ENCODE measurements at regions not wholly inside any gene's neighbourhood (a gene's known extent, or its start where the extent isn't known, plus 50 kb on each side); places are given as distances from the start of the nearest gene placed in this dataset.

DNA sequence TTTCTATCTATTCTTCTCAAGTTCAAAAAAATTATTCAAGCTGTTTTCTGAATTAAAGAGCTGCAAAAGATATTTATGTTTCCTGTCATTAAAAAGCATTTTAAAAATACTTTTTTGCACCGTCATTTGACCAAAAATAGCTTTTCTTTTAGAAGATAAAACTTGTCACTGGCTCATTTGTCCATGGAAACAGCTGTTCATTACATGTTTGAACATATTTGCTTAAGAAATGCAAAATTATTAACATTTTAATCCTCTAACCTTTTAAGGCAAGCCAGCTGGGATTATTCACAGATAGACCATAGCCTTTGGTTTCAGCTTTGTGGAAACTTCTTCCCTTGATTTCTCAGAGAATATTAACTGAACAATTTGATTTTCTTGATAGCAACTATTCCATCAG is 393.9 kb downstream of the TUSC1 start:
- TF ChIP-seq, protein P1, sequence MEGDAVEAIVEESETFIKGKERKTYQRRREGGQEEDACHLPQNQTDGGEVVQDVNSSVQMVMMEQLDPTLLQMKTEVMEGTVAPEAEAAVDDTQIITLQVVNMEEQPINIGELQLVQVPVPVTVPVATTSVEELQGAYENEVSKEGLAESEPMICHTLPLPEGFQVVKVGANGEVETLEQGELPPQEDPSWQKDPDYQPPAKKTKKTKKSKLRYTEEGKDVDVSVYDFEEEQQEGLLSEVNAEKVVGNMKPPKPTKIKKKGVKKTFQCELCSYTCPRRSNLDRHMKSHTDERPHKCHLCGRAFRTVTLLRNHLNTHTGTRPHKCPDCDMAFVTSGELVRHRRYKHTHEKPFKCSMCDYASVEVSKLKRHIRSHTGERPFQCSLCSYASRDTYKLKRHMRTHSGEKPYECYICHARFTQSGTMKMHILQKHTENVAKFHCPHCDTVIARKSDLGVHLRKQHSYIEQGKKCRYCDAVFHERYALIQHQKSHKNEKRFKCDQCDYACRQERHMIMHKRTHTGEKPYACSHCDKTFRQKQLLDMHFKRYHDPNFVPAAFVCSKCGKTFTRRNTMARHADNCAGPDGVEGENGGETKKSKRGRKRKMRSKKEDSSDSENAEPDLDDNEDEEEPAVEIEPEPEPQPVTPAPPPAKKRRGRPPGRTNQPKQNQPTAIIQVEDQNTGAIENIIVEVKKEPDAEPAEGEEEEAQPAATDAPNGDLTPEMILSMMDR (IDR thresholded peaks at IDR 0.05) = no peak
- DNase-seq (ENCODE audit: low spot score in 2 of 2) = no peak
- no peaks in the 10 kb centered on the region for H3K9me3 ChIP-seq
- H3K36me3 ChIP-seq = no peaks in the 10 kb centered on the region
- intact Hi-C loops (cut with DNase I) = no loop called here
- H3K4me1 ChIP-seq = no peaks in the 10 kb centered on the region
- no peak overlapping the region for H3K4me3 ChIP-seq
- no peak overlapping the region for H3K27ac ChIP-seq
- no peaks in the 10 kb centered on the region for H3K27me3 ChIP-seq

DNA sequence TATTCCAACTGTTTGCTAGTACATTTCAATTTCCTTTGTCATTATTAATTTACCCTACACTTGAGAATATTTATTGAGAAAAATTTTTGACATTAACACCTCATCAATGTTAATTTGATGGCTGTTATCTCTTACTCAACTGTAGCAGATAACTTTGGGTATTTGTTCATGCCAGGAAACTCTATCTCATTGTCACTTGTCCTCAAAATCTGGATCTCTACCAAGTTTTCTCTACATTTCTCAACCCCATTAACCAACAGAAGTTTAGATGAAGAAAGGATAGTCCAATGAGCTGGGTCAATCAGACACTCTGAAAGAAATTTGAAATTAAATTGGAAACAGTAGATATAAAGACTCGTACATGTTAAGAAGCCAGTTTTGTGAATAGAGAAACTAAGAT is 395.3 kb downstream of the TUSC1 start:
- Histone ChIP-seq H3K4me1 (no peaks in the 10 kb centered on the region), H3K4me3 (no peak overlapping the region), H3K9me3 (no peaks in the 10 kb centered on the region), H3K36me3 (no peaks in the 10 kb centered on the region), H3K27me3 (no peaks in the 10 kb centered on the region), H3K27ac (no peak overlapping the region)
- TF ChIP-seq, protein P1 (IDR thresholded peaks at IDR 0.05) = no peak
- no peak for DNase-seq (ENCODE audit: low spot score in 2 of 2)
- intact Hi-C loops (cut with DNase I) = no loop called here

DNA sequence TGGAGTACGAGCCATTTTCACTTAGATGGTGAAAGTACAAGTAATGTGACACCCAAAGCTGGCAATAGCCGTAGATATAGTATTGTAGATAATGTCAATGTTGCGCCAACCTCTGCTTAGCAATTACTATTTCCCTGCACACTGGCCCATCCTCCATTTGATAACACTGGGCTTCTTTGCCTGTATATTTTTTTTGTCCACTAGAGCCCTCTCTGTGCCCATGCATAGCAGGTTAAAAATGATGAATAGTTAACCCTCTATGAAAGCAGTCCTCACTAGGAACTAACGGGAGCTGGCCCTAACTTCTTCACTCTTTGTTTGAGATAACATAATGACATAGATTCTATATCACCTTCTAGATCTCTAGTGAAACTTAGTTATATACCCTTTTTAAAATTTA is 416.8 kb downstream of the TUSC1 start:
- TF ChIP-seq, protein P1 (IDR thresholded peaks at IDR 0.05) = no peak
- H3K4me1 ChIP-seq = no peaks in the 10 kb centered on the region
- intact Hi-C loops (cut with DNase I) = no loop called here
- H3K27ac ChIP-seq = no peak overlapping the region
- H3K9me3 ChIP-seq = no peaks in the 10 kb centered on the region
- H3K36me3 ChIP-seq = no peaks in the 10 kb centered on the region
- no peaks in the 10 kb centered on the region for H3K27me3 ChIP-seq
- no peak for DNase-seq (ENCODE audit: low spot score in 2 of 2)
- H3K4me3 ChIP-seq = no peak overlapping the region

DNA sequence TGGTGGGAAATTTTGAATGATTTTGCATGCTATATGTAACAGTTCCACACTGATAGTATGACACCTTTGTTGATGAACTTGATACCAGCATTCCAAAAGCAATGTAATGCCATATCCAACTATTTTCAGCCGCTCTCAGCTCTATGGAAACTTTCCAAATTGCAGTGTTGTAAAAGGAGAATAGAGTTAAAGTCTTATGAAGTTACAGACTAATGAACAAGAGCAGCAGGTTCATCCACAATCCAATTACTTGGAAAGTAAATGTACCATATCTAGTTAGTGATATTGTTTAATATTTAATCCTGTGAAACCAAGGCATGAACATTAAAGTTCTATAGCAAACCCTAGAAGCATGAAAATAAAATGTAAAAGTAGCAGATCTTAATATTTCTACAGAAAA is 418.2 kb downstream of the TUSC1 start:
- H3K36me3 ChIP-seq = no peaks in the 10 kb centered on the region
- H3K27ac ChIP-seq = no peak overlapping the region
- H3K9me3 ChIP-seq = no peaks in the 10 kb centered on the region
- DNase-seq (ENCODE audit: low spot score in 2 of 2) = no peak
- H3K27me3 ChIP-seq = no peaks in the 10 kb centered on the region
- H3K4me3 ChIP-seq = no peak overlapping the region
- no peaks in the 10 kb centered on the region for H3K4me1 ChIP-seq
- intact Hi-C loops (cut with DNase I) = no loop called here
- TF ChIP-seq, protein P1 (IDR thresholded peaks at IDR 0.05) = no peak

DNA sequence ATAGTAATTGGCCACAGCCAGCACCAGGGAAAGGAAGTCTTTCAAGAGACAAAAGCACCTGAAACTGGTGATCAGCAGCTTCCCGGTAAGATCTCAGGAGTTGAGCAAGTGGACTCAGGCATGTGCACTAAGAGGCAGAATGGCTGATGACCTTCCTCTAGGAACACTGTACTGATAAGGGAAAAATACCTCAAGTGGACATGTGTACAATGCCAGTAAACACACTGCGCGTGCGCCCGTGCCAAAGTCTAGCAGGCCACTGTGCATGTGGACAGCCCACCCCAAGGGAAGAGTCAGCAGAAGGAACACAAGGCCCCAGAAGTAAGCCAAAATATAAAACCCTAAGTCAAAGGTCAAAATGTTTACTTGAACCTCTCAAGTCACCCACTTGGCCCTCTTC is 423.0 kb downstream of the TUSC1 start:
- Histone ChIP-seq H3K36me3 (no peaks in the 10 kb centered on the region), H3K4me3 (no peak overlapping the region), H3K27me3 (no peaks in the 10 kb centered on the region), H3K9me3 (no peaks in the 10 kb centered on the region), H3K4me1 (no peaks in the 10 kb centered on the region), H3K27ac (no peak overlapping the region)
- TF ChIP-seq, protein P1 (IDR thresholded peaks at IDR 0.05) = no peak
- intact Hi-C loops (cut with DNase I) = no loop called here
- DNase-seq (ENCODE audit: low spot score in 2 of 2) = no peak

DNA sequence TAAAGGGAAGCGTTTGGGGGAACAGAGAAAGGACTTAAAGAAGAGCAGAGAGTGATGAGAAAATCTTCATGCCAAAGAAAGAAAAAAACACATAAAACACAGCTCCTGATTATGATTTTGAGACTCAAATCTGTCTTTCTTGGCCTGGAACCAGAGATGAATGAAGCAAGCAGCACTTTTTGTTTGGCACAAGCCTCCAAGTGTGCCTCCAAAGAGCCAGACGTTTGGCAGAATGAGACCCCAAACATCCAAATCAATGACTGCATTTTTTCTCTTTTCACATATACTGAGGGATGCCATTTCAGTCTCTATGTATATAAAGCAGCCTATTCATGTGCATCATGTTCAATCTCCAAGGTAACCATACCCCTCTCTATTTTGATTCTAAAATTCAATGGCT is 424.2 kb downstream of the TUSC1 start:
- Histone ChIP-seq H3K4me1 (no peaks in the 10 kb centered on the region), H3K27ac (no peak overlapping the region), H3K36me3 (no peaks in the 10 kb centered on the region), H3K4me3 (no peak overlapping the region), H3K9me3 (no peaks in the 10 kb centered on the region), H3K27me3 (no peaks in the 10 kb centered on the region)
- TF ChIP-seq, protein P1 (IDR thresholded peaks at IDR 0.05) = no peak
- intact Hi-C loops (cut with DNase I) = no loop called here
- no peak for DNase-seq (ENCODE audit: low spot score in 2 of 2)

Data from ascending aorta (tissue), 2 donors.